Prostate gland (tissue), 2 donors: ENCODE measurements at regions not wholly inside any gene's neighbourhood (a gene's known extent, or its start where the extent isn't known, plus 50 kb on each side); places are given as distances from the start of the nearest gene placed in this dataset.

ENCODE experiments used
- CTCF ChIP-seq, 4 experiments: fragments of 200-600 bp in 2 of 4; fragments of 450-650 bp in 2 of 4; sonication (generic) in 2 of 4; IDR thresholded peaks; 1 replicate in 3 of 4; 2 replicates in 1 of 4; pipeline ENCODE4 v1.5.1; 2016 to 2019; ENCODE audit warnings: antibody characterized with exemption in 4 of 4, mild to moderate bottlenecking in 2 of 4, moderate library complexity in 2 of 4
- POLR2AphosphoS5 ChIP-seq: sonication (generic); formaldehyde crosslinking; IDR thresholded peaks from one replicate; pipeline ENCODE4 v1.6.1; 2017; ENCODE audit warnings: antibody characterized with exemption

GRCh38 chr13:54194233-54195024, 1165.8 kb downstream of the OLFM4 start:
- TF ChIP-seq CTCF (IDR thresholded peaks at IDR 0.05): no peak
- no peak for TF ChIP-seq POLR2AphosphoS5
